PC-3 (cell line): ENCODE measurements at regions not wholly inside any gene's neighbourhood (a gene's known extent, or its start where the extent isn't known, plus 50 kb on each side); places are given as distances from the start of the nearest gene placed in this dataset.

ENCODE experiments used
- ATAC-seq: fragments of 200-7000 bp; cut with Tn5 transposase; 2 replicates; pipeline ENCODE4 v1.9.1; 2020; ENCODE audit warnings: mild to moderate bottlenecking, moderate library complexity
- BruUV-seq: library from RNA; stranded (reverse); fragments of 400-500 nt; replicated peaks from 2 replicates; lab custom pipeline; 2021; lab: Mats Ljungman, UMichigan
- CTCF ChIA-PET: fragments of 300-600 bp; sonication (Branson Sonifier 250); formaldehyde crosslinking; loops from one replicate; lab custom pipeline; 2022; ENCODE audit warnings: antibody characterized with exemption; lab: Charles Lee
- POLR2A ChIA-PET: fragments of 300-600 bp; sonication (Branson Sonifier 250); formaldehyde crosslinking; loops from one replicate; lab custom pipeline; 2022; ENCODE audit warnings: antibody characterized with exemption; ENCODE audit not compliant: unreplicated experiment; lab: Charles Lee
- DNase-seq: peaks from one replicate; pipeline ENCODE4 v3.0.0-alpha.2; 2015
- H2AFZ ChIP-seq: fragments of 300-600 bp; sonication (generic); 2 replicates; pipeline ENCODE4 v1.6.0; 2016; ENCODE audit warnings: antibody characterized with exemption, low read length
- H3F3A ChIP-seq: fragments of 300-600 bp; sonication (generic); one replicate; pipeline ENCODE4 v1.6.0; 2017; ENCODE audit warnings: antibody characterized with exemption, low read length, control low read depth, mild to moderate bottlenecking; ENCODE audit not compliant: unreplicated experiment
- H3K27ac ChIP-seq: fragments of 300-600 bp; sonication (generic); 2 replicates; pipeline ENCODE4 v1.5.1; 2016; ENCODE audit warnings: mild to moderate bottlenecking, low read length
- H3K27me3 ChIP-seq: fragments of 300-600 bp; sonication (generic); 2 replicates; pipeline ENCODE4 v1.6.1; 2016; ENCODE audit warnings: low read length, mixed read lengths
- H3K36me3 ChIP-seq: fragments of 300-600 bp; sonication (generic); 2 replicates; pipeline ENCODE4 v1.6.1; 2016; ENCODE audit warnings: low read depth, mixed run types, low read length, mixed read lengths
- H3K4me1 ChIP-seq: fragments of 300-600 bp; sonication (generic); 2 replicates; pipeline ENCODE4 v1.5.1; 2016; ENCODE audit warnings: low read length; ENCODE audit not compliant: insufficient read depth
- H3K4me2 ChIP-seq: fragments of 300-600 bp; sonication (generic); 2 replicates; pipeline ENCODE4 v1.6.0; 2016; ENCODE audit warnings: low read length
- H3K4me3 ChIP-seq: fragments of 300-600 bp; sonication (generic); 2 replicates; pipeline ENCODE4 v1.5.1; 2016; ENCODE audit warnings: mild to moderate bottlenecking, low read length, mixed read lengths
- H3K79me2 ChIP-seq: fragments of 300-600 bp; sonication (generic); 2 replicates; pipeline ENCODE4 v1.6.1; 2017; ENCODE audit warnings: low read length, mixed read lengths
- H3K9ac ChIP-seq: fragments of 300-600 bp; sonication (generic); 2 replicates; pipeline ENCODE4 v1.6.0; 2016; ENCODE audit warnings: mild to moderate bottlenecking, low read length
- H3K9me2 ChIP-seq: fragments of 300-600 bp; sonication (generic); replicated peaks from 2 replicates; pipeline ENCODE4 v1.6.1; 2016; ENCODE audit warnings: mixed run types, low read length, mixed read lengths
- H3K9me3 ChIP-seq: fragments of 300-600 bp; sonication (generic); 2 replicates; pipeline ENCODE4 v1.6.1; 2016; ENCODE audit warnings: low read length, mixed read lengths
- H4K20me1 ChIP-seq: fragments of 300-600 bp; sonication (generic); 2 replicates; pipeline ENCODE4 v1.6.1; 2016; ENCODE audit warnings: low read length, mixed read lengths
- EZH2 ChIP-seq: fragments of 300-600 bp; sonication (generic); IDR thresholded peaks from one replicate; pipeline ENCODE4 v1.6.1; 2017; ENCODE audit warnings: antibody characterized with exemption, mild to moderate bottlenecking, low read length; ENCODE audit not compliant: unreplicated experiment
- EZH2phosphoT487 ChIP-seq: fragments of 300-600 bp; sonication (generic); IDR thresholded peaks from 2 replicates; pipeline ENCODE4 v1.6.1; 2018; ENCODE audit warnings: mild to moderate bottlenecking, antibody characterized with exemption, low read length, borderline replicate concordance
- intact Hi-C: fragments of 100-400 bp; cut with micrococcal nuclease; formaldehyde crosslinking; loops from 2 replicates; pipeline ENCODE4 v1.9.0; 2023
- TF ChIP-seq, protein P1 (sequence below): fragments of 300-600 bp; sonication (generic); conservative IDR thresholded peaks from 2 replicates; pipeline ENCODE4 v1.5.1; 2017; ENCODE audit warnings: antibody characterized with exemption, low read depth, mild to moderate bottlenecking, low read length

GRCh38 chr13:44014501-44014900 is 134.8 kb downstream of the LACC1 start:
- Histone ChIP-seq H3K27ac (no peak overlapping the region), H3K36me3 (no peaks in the 10 kb centered on the region), H4K20me1 (no peaks in the 10 kb centered on the region), H2AFZ (no peak overlapping the region), H3F3A (no peaks in the 10 kb centered on the region), H3K4me1 (no peaks in the 10 kb centered on the region), H3K79me2 (no peaks in the 10 kb centered on the region), H3K9me3 (no peaks in the 10 kb centered on the region), H3K9ac (no peak overlapping the region), H3K9me2 (no peaks in the 10 kb centered on the region), H3K4me2 (no peak overlapping the region), H3K27me3 (no peaks in the 10 kb centered on the region), H3K4me3 (no peak overlapping the region)
- intact Hi-C loops: no loop called here
- no peak for TF ChIP-seq EZH2phosphoT487
- no peak for TF ChIP-seq EZH2
- TF ChIP-seq, protein P1, sequence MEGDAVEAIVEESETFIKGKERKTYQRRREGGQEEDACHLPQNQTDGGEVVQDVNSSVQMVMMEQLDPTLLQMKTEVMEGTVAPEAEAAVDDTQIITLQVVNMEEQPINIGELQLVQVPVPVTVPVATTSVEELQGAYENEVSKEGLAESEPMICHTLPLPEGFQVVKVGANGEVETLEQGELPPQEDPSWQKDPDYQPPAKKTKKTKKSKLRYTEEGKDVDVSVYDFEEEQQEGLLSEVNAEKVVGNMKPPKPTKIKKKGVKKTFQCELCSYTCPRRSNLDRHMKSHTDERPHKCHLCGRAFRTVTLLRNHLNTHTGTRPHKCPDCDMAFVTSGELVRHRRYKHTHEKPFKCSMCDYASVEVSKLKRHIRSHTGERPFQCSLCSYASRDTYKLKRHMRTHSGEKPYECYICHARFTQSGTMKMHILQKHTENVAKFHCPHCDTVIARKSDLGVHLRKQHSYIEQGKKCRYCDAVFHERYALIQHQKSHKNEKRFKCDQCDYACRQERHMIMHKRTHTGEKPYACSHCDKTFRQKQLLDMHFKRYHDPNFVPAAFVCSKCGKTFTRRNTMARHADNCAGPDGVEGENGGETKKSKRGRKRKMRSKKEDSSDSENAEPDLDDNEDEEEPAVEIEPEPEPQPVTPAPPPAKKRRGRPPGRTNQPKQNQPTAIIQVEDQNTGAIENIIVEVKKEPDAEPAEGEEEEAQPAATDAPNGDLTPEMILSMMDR: no peak
- no peak for DNase-seq
- no peak for ATAC-seq
- POLR2A ChIA-PET: interaction anchor here (0.5 kb wide), 1 partner anchor 745 kb away, joined by 4 read pairs; no protein-coding TSS in a partner anchor
- no TSS peak for BruUV-seq
- CTCF ChIA-PET: no interaction called here

DNA sequence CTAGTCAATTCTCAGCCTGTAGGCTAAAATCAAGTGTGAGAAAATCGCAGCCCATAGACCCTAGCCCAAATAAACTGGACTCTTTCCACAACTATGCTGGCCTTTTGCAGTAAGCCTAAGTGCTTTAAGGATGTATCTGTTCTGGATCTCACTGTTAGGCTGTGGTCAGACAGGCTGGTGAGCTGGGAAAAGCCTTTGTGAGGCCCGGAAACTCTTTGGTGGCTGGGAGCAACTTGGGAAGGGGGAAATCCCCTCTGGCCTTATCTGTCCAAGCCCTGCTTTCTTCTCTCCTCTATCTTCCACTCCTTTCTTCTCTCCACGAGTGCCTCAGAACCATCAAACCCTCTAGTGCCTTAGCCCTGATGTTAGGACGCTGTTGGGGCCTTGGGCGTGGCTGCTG is 135.4 kb downstream of the LACC1 start:
- H3K9me2 ChIP-seq: no peaks in the 10 kb centered on the region
- ChIA-PET POLR2A (no interaction called here), CTCF (no interaction called here)
- H4K20me1 ChIP-seq: no peaks in the 10 kb centered on the region
- no peaks in the 10 kb centered on the region for H3K36me3 ChIP-seq
- H3K4me1 ChIP-seq: no peaks in the 10 kb centered on the region
- intact Hi-C loops: no loop called here
- no peaks in the 10 kb centered on the region for H3K9me3 ChIP-seq
- H3K9ac ChIP-seq: no peak overlapping the region
- H3F3A ChIP-seq: no peaks in the 10 kb centered on the region
- H3K79me2 ChIP-seq: no peaks in the 10 kb centered on the region
- H2AFZ ChIP-seq: no peak overlapping the region
- BruUV-seq: no TSS peak
- TF ChIP-seq, protein P1: no peak
- no peak for TF ChIP-seq EZH2phosphoT487
- TF ChIP-seq EZH2: no peak
- H3K4me2 ChIP-seq: no peak overlapping the region
- H3K4me3 ChIP-seq: no peak overlapping the region
- no peaks in the 10 kb centered on the region for H3K27me3 ChIP-seq
- ATAC-seq (no peak), DNase-seq (no peak)
- no peak overlapping the region for H3K27ac ChIP-seq

DNA sequence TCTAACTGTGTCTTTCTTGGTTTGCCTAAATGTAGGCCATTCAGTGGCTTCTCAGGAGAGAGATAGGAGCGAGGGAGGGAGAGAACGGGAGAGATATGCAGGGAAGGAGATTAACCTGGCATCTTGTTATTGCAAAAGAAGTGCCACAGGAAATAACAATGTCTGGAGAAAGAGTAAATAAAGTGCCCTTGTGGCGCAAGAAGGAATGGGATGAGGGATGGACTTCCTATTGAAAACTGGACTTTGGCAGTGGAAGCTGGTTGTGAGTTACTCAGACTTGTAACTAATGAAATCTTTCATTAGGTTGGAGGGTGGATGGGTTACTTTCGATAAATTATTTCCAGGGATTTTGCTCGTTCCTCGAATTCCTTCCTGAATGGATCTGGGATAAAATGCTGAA is 136.1 kb downstream of the LACC1 start:
- Histone ChIP-seq H3K9me3 (no peaks in the 10 kb centered on the region), H3K79me2 (no peaks in the 10 kb centered on the region), H4K20me1 (no peaks in the 10 kb centered on the region), H2AFZ (no peak overlapping the region), H3K4me3 (no peak overlapping the region), H3K27ac (no peak overlapping the region), H3F3A (no peaks in the 10 kb centered on the region), H3K4me1 (no peaks in the 10 kb centered on the region), H3K27me3 (no peaks in the 10 kb centered on the region), H3K9me2 (no peaks in the 10 kb centered on the region), H3K9ac (no peak overlapping the region), H3K4me2 (no peak overlapping the region), H3K36me3 (no peaks in the 10 kb centered on the region)
- CTCF ChIA-PET: no interaction called here
- DNase-seq: no peak
- no peak for TF ChIP-seq EZH2
- TF ChIP-seq, protein P1: no peak
- TF ChIP-seq EZH2phosphoT487: no peak
- ATAC-seq: no peak
- no TSS peak for BruUV-seq
- intact Hi-C loops: no loop called here
- POLR2A ChIA-PET: no interaction called here
